ENCODE measurements at regions not wholly inside any gene's neighbourhood (a gene's known extent, or its start where the extent isn't known, plus 50 kb on each side); places are given as distances from the start of the nearest gene placed in this dataset.

DNA sequence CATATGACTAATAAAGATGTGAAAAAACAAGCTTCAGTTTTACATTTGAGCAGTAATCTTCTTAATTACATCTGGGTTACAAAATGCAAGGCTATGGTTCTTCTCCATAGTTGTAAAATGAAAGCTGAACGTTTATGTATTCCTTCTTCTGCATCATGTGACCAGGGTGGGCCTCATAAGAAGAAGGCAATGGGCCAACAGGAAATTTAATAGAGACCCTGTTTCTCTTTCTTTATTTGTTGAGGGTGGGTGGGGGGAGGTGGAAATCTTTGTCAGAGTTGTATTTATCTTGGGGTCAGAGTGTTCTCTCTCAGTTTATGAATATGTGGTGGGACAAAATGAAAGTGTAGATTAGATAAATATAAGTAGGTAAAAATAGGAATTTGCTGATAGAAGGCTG lies 418.8 kb downstream of the TLE4 start:
- POLR2A ChIA-PET = no interaction called here
- no peaks in the 10 kb centered on the region for H3K4me1 Mint-ChIP-seq
- no peak overlapping the region for H3K27ac ChIP-seq (ENCODE audit: low read depth, low read length)
- H3K27me3 Mint-ChIP-seq = peaks cover 0 to 5% of the 10 kb centered on the region in 2 donors
- H3K36me3 Mint-ChIP-seq = no peaks in the 10 kb centered on the region
- H3K9me3 ChIP-seq (ENCODE audit: low read length) = no peaks in the 10 kb centered on the region
- no peak overlapping the region for H3K27ac Mint-ChIP-seq
- H3K4me3 Mint-ChIP-seq = no peak overlapping the region
- no peaks in the 10 kb centered on the region for H3K36me3 ChIP-seq (ENCODE audit: insufficient read depth, low read length)
- no peak for DNase-seq
- H3K27me3 ChIP-seq (ENCODE audit: insufficient read depth, low read length, poor library complexity, severe bottlenecking) = no peaks in the 10 kb centered on the region
- H3K4me1 ChIP-seq (ENCODE audit: insufficient read depth, low read length) = no peaks in the 10 kb centered on the region
- no peak overlapping the region for H3K4me3 ChIP-seq (ENCODE audit: low read length)
- no peaks in the 10 kb centered on the region for H3K9me3 Mint-ChIP-seq
- CTCF ChIA-PET = no interaction called here

DNA sequence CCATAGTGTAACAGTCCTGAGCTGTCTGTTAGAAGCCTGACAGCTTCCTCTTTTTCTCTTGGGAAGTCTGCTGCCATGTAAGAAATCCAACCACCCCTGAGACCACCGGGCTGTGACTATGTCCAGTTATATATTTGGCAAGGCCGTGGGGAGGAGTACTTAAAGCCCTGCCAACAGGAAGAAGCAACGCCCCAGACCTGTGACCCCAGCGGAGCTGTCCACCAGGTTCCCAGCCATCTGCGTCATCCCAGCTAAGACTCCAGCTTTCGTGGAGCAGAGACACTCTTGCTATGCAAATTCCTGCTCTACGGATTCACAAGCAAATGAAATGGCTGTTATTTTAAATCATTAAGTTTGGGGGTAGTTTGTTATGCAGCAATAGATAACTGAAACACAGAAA lies 417.3 kb downstream of the TLE4 start:
- H3K36me3 Mint-ChIP-seq = no peaks in the 10 kb centered on the region
- ChIA-PET POLR2A (no interaction called here), CTCF (no interaction called here)
- H3K4me1 Mint-ChIP-seq = no peaks in the 10 kb centered on the region
- DNase-seq = no peak
- H3K9me3 ChIP-seq (ENCODE audit: low read length) = no peaks in the 10 kb centered on the region
- H3K27ac Mint-ChIP-seq = no peak overlapping the region
- no peak overlapping the region for H3K27ac ChIP-seq (ENCODE audit: low read depth, low read length)
- H3K4me3 ChIP-seq (ENCODE audit: low read length) = no peak overlapping the region
- no peaks in the 10 kb centered on the region for H3K9me3 Mint-ChIP-seq
- no peaks in the 10 kb centered on the region for H3K27me3 ChIP-seq (ENCODE audit: insufficient read depth, low read length, poor library complexity, severe bottlenecking)
- H3K4me3 Mint-ChIP-seq = no peak overlapping the region
- H3K36me3 ChIP-seq (ENCODE audit: insufficient read depth, low read length) = no peaks in the 10 kb centered on the region
- H3K4me1 ChIP-seq (ENCODE audit: insufficient read depth, low read length) = no peaks in the 10 kb centered on the region
- peaks cover 0 to under 1% of the 10 kb centered on the region in 2 donors for H3K27me3 Mint-ChIP-seq

DNA sequence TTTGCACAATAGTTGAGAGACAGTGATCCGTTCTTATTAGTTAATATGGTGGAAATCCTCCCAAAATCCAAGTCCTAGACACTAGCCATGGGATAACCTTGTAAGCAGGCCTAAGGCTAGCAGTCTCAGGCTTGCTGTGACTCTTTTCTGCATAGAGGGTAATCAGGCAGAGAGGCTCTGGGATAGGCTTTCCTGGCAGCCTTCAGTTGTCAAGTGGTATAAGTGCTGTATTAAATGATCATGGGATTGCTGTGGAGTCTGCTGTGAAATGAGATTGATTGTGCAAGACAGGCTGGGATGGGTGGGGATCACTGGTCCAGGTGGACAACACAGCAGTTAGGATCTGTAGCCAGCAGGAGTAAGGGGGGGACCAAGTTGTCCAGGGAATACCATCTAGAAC lies 416.4 kb downstream of the TLE4 start:
- no peaks in the 10 kb centered on the region for H3K36me3 Mint-ChIP-seq
- no peak overlapping the region for H3K27ac Mint-ChIP-seq
- no peaks in the 10 kb centered on the region for H3K9me3 Mint-ChIP-seq
- DNase-seq = no peak
- H3K36me3 ChIP-seq (ENCODE audit: insufficient read depth, low read length) = no peaks in the 10 kb centered on the region
- no peak overlapping the region for H3K27ac ChIP-seq (ENCODE audit: low read depth, low read length)
- H3K9me3 ChIP-seq (ENCODE audit: low read length) = no peaks in the 10 kb centered on the region
- CTCF ChIA-PET = no interaction called here
- H3K4me1 ChIP-seq (ENCODE audit: insufficient read depth, low read length) = no peaks in the 10 kb centered on the region
- H3K4me1 Mint-ChIP-seq = no peaks in the 10 kb centered on the region
- no peak overlapping the region for H3K4me3 ChIP-seq (ENCODE audit: low read length)
- no peak overlapping the region for H3K4me3 Mint-ChIP-seq
- H3K27me3 ChIP-seq (ENCODE audit: insufficient read depth, low read length, poor library complexity, severe bottlenecking) = no peaks in the 10 kb centered on the region
- H3K27me3 Mint-ChIP-seq = no peaks in the 10 kb centered on the region
- POLR2A ChIA-PET = no interaction called here

DNA sequence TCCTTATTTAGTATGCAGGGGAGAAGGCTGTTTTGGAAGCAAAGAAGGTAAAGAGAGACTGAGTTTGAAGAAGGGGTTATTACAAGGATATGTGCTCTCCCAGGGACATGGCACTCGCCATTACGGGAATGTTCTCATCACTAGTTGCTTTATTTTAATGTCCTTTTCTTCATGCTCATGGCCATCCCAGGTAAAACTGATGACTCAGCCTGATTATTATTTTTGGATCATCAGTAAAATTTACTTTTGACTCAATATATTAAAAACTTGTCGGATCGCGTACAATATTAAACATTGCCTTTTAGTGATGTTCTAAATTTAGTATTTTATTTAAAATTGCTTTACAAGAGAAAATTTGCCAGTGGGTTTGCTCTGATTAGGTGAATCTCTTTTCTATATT lies 414.7 kb downstream of the TLE4 start:
- Histone ChIP-seq H3K4me1 (ENCODE audit: insufficient read depth, low read length) (no peaks in the 10 kb centered on the region), H3K9me3 (ENCODE audit: low read length) (no peaks in the 10 kb centered on the region), H3K27ac (ENCODE audit: low read depth, low read length) (no peak overlapping the region), H3K27me3 (ENCODE audit: insufficient read depth, low read length, poor library complexity, severe bottlenecking) (no peaks in the 10 kb centered on the region), H3K36me3 (ENCODE audit: insufficient read depth, low read length) (no peaks in the 10 kb centered on the region), H3K4me3 (ENCODE audit: low read length) (no peak overlapping the region)
- DNase-seq = no peak
- CTCF ChIA-PET = no interaction called here
- H3K9me3 Mint-ChIP-seq = no peaks in the 10 kb centered on the region
- no peak overlapping the region for H3K4me3 Mint-ChIP-seq
- no peaks in the 10 kb centered on the region for H3K4me1 Mint-ChIP-seq
- H3K36me3 Mint-ChIP-seq = no peaks in the 10 kb centered on the region
- H3K27ac Mint-ChIP-seq = no peak overlapping the region
- peaks cover 0 to 10% of the 10 kb centered on the region in 2 donors for H3K27me3 Mint-ChIP-seq
- POLR2A ChIA-PET = no interaction called here

DNA sequence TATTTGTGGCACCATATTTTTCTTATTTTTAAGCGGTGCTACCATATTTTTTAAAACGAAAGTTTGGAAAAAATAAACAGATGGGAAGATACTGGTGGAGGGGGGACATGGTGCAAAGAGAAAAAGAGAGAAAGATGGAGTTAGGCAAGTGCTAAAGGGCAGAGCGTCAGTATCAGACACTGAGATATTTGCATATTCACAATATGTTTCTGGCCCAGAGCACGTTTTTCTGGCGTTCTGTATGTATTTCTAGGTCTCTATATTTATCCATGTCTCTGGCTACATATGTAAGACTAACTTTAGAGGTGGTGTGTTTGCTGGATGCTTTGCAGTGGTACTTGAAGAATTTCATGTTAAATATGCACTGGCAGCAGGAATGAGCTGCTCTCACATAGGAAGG lies 414.0 kb downstream of the TLE4 start:
- no peak overlapping the region for H3K4me3 Mint-ChIP-seq
- Histone ChIP-seq H3K27me3 (ENCODE audit: insufficient read depth, low read length, poor library complexity, severe bottlenecking) (no peaks in the 10 kb centered on the region), H3K4me1 (ENCODE audit: insufficient read depth, low read length) (no peaks in the 10 kb centered on the region), H3K9me3 (ENCODE audit: low read length) (no peaks in the 10 kb centered on the region), H3K36me3 (ENCODE audit: insufficient read depth, low read length) (no peaks in the 10 kb centered on the region), H3K4me3 (ENCODE audit: low read length) (no peak overlapping the region), H3K27ac (ENCODE audit: low read depth, low read length) (no peak overlapping the region)
- CTCF ChIA-PET = no interaction called here
- DNase-seq = no peak
- no peak overlapping the region for H3K27ac Mint-ChIP-seq
- peaks cover 0 to 14% of the 10 kb centered on the region in 2 donors for H3K27me3 Mint-ChIP-seq
- POLR2A ChIA-PET = no interaction called here
- H3K36me3 Mint-ChIP-seq = no peaks in the 10 kb centered on the region
- no peaks in the 10 kb centered on the region for H3K9me3 Mint-ChIP-seq
- H3K4me1 Mint-ChIP-seq = no peaks in the 10 kb centered on the region

DNA sequence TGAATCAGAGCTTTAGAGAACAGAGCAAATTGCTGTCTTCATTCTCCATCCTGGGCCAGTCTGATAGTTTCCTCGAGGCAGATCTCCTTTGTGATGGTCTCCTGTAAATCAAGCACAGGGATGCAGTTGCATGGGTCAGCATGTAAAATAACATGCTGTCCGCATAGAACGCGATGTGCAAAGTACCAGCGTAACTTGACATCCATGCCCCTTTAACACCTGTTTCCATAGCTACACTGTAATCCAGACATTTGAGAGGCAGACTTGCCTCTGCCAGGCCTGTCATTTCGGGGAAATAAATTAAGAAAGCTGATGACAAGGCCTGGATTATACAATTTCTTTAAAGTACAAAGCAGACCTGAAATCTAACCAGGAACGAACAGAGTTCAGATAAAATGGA lies 413.5 kb downstream of the TLE4 start:
- no peaks in the 10 kb centered on the region for H3K4me1 Mint-ChIP-seq
- H3K36me3 Mint-ChIP-seq = no peaks in the 10 kb centered on the region

DNA sequence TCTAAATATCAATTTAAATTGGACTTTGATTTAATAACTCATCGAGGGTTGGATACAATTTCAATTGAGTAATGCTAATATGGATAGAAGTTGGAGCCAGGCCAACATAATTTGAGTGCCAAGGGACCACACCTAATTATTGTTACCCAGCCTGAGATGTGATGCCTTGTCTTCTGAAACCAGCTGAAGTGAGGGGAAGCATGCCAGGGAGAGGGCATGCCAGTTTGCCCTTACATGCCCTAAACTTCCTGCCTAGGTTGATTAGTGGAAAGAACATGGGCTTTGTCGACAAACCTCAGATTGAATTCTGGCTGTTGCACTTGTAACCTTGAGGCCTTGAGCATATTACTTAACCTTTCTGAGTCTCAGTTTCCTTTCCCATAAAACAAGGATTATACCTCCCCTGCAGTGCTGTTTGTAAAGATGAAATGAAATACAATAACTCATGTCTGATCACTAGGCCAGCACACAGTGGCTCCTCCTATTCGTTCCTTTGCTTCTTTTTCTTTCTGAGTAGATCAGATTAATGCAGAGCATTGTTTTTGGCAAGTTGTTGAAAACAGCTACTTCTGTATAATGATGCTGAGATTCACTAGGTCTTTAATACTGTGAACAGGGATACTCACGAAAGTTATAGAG lies 412.8 kb downstream of the TLE4 start:
- ChIA-PET CTCF (no interaction called here), POLR2A (no interaction called here)
- H3K4me3 Mint-ChIP-seq = no peak overlapping the region
- no peak for DNase-seq
- H3K27ac Mint-ChIP-seq = no peak overlapping the region
- Histone ChIP-seq H3K27me3 (ENCODE audit: insufficient read depth, low read length, poor library complexity, severe bottlenecking) (no peaks in the 10 kb centered on the region), H3K36me3 (ENCODE audit: insufficient read depth, low read length) (no peaks in the 10 kb centered on the region), H3K27ac (ENCODE audit: low read depth, low read length) (no peak overlapping the region), H3K4me3 (ENCODE audit: low read length) (no peak overlapping the region), H3K9me3 (ENCODE audit: low read length) (no peaks in the 10 kb centered on the region), H3K4me1 (ENCODE audit: insufficient read depth, low read length) (no peaks in the 10 kb centered on the region)
- no peaks in the 10 kb centered on the region for H3K36me3 Mint-ChIP-seq
- H3K9me3 Mint-ChIP-seq = no peaks in the 10 kb centered on the region
- H3K27me3 Mint-ChIP-seq = peaks cover 0 to 18% of the 10 kb centered on the region in 2 donors
- no peaks in the 10 kb centered on the region for H3K4me1 Mint-ChIP-seq

More for the DNA sequence above, 413.5 kb downstream of the TLE4 start:
- Histone ChIP-seq H3K9me3 (ENCODE audit: low read length) (no peaks in the 10 kb centered on the region), H3K36me3 (ENCODE audit: insufficient read depth, low read length) (no peaks in the 10 kb centered on the region), H3K27me3 (ENCODE audit: insufficient read depth, low read length, poor library complexity, severe bottlenecking) (no peaks in the 10 kb centered on the region), H3K4me3 (ENCODE audit: low read length) (no peak overlapping the region), H3K4me1 (ENCODE audit: insufficient read depth, low read length) (no peaks in the 10 kb centered on the region), H3K27ac (ENCODE audit: low read depth, low read length) (no peak overlapping the region)
- Mint-ChIP-seq H3K9me3 (no peaks in the 10 kb centered on the region), H3K27ac (no peak overlapping the region), H3K4me3 (no peak overlapping the region), H3K27me3 (peaks cover 0 to 18% of the 10 kb centered on the region in 2 donors)
- ChIA-PET CTCF (no interaction called here), POLR2A (no interaction called here)
- no peak for DNase-seq

DNA sequence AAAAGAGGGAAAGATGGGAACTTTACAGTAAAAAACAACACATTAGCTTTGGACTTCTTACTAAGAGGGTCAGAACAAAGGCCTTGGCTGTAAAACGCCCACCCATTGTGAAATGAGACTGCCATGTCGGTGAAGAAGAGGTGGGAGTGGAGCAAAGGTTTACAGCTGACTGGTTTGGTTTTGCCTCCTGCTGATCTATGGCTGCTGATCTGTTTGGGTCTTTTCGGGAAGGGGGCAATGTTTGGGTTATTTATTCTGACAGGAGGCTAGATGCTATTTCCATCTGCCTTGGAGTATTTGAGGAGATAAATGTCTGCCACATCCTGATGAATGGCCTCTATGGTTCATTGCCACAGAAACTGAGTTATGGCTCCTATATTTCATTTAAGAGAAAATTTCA lies 408.7 kb downstream of the TLE4 start:
- Histone ChIP-seq H3K27me3 (ENCODE audit: insufficient read depth, low read length, poor library complexity, severe bottlenecking) (no peaks in the 10 kb centered on the region), H3K9me3 (ENCODE audit: low read length) (no peaks in the 10 kb centered on the region), H3K4me1 (ENCODE audit: insufficient read depth, low read length) (no peaks in the 10 kb centered on the region), H3K4me3 (ENCODE audit: low read length) (no peak overlapping the region), H3K27ac (ENCODE audit: low read depth, low read length) (no peak overlapping the region), H3K36me3 (ENCODE audit: insufficient read depth, low read length) (no peaks in the 10 kb centered on the region)
- CTCF ChIA-PET = no interaction called here
- H3K4me1 Mint-ChIP-seq = no peaks in the 10 kb centered on the region
- DNase-seq = no peak
- H3K27me3 Mint-ChIP-seq = peaks cover 1 to 47% of the 10 kb centered on the region in 2 donors
- no peak overlapping the region for H3K27ac Mint-ChIP-seq
- H3K9me3 Mint-ChIP-seq = no peaks in the 10 kb centered on the region
- POLR2A ChIA-PET = no interaction called here
- no peaks in the 10 kb centered on the region for H3K36me3 Mint-ChIP-seq
- no peak overlapping the region for H3K4me3 Mint-ChIP-seq
